ENCODE measurements at regions not wholly inside any gene's neighbourhood (a gene's known extent, or its start where the extent isn't known, plus 50 kb on each side); places are given as distances from the start of the nearest gene placed in this dataset.

DNA sequence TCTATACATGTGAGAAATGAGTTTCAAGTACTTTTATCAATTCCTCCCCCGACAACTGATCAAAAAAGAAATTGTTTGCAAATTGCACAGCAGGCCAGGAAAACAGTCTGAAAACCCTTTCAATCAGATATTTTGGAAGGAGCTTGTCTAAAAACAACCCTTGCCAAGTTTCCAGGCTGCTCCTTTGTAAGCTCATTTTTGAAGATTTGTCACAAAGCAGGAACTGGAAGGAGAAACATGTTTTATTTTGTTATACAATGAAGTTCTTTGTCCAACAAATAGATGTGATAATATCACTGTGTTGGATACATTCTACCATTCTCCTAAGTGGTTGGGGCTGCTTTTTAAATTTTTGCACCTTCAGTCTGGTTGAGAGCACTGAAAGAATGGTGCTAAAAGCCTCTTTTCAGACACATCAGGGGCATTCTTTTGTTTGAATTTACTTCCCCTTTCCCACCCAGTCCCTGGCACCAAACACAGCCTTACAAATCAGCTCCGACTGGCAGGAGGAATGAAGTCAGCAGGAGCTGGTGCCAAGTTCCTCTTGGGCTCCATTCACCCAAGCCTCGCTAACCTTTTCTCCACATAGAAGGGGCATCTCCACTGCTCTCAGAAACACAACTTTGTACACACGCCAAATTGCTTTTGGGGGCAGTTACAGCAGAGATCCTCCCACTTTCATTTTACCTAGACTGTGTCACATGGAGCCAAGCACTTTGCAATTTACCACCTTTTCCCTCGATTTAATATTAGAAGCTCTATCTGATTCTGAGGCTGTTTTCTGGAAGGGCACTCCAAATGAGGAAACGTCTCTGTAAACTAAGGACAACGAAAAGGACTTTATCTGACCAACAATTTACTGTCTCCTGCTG lies 88.0 kb downstream of the C1D start:
- DNase-seq (ENCODE audit: low spot score in 2 of 2) = no peak
- Mint-ChIP-seq H3K27ac (no peak overlapping the region), H3K36me3 (no peaks in the 10 kb centered on the region), H3K9me3 (no peaks in the 10 kb centered on the region)
- ATAC-seq = no peak

GRCh38 chr2:67977464-67977863 lies 85.3 kb downstream of the C1D start:
- no peak for ATAC-seq

GRCh38 chr2:67982956-67983355 lies 79.8 kb downstream of the C1D start:
- H3K27ac Mint-ChIP-seq = no peak overlapping the region
- H3K9me3 Mint-ChIP-seq = peaks cover 0 to 5% of the 10 kb centered on the region in 2 donors
- no peaks in the 10 kb centered on the region for H3K36me3 Mint-ChIP-seq
- ATAC-seq (no peak), DNase-seq (ENCODE audit: low spot score in 2 of 2) (no peak)

More at GRCh38 chr2:67977464-67977863, 85.3 kb downstream of the C1D start:
- Mint-ChIP-seq H3K36me3 (no peaks in the 10 kb centered on the region), H3K27ac (no peak overlapping the region), H3K9me3 (peaks cover 0 to 5% of the 10 kb centered on the region in 2 donors)
- no peak for DNase-seq (ENCODE audit: low spot score in 2 of 2)

DNA sequence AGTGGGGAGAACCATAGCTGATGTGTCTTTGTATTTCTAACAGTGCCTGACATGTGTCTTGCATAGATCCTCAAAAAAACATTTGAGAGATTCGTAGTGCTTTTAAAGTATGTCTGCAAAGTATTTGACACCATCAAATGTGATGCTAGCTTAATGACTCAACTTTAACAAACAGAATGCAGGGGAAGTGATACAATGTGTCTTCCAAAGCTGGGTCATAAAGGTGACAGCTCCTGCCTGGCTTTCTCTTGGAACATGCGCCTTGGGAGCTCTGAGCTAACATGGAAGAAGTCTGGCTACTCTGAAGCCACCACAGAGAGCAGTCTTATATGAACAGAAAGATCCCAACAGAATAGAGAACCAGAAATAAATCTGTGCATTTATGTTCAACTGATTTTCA lies 78.2 kb downstream of the C1D start:
- H3K27ac Mint-ChIP-seq = no peak overlapping the region
- no peaks in the 10 kb centered on the region for H3K36me3 Mint-ChIP-seq
- DNase-seq (ENCODE audit: low spot score in 2 of 2) = no peak
- no peak for ATAC-seq
- peaks cover 0 to 5% of the 10 kb centered on the region in 2 donors for H3K9me3 Mint-ChIP-seq

DNA sequence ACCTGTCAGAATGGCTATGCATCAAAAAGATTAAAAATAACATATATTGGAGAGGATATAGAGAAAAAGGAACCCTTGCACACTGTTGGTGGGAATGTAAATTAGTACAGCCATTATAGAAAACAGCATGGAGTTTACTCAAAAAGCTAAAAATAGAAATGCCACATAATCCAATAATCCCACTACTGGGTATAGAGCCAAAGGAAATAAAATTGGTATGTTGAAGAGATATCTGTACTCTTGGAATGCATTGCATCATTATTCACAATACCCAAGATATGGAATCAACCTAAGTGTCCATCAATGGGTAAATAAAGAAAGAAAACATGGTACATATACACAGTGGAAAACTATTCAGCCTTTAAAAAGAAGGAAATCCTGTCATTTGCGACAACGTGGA lies 77.2 kb downstream of the C1D start:
- DNase-seq (ENCODE audit: low spot score in 2 of 2) = no peak
- H3K9me3 Mint-ChIP-seq = peaks cover 0 to 5% of the 10 kb centered on the region in 2 donors
- H3K27ac Mint-ChIP-seq = no peak overlapping the region
- H3K36me3 Mint-ChIP-seq = no peaks in the 10 kb centered on the region
- no peak for ATAC-seq

GRCh38 chr2:67986258-67986657 lies 76.5 kb downstream of the C1D start:
- DNase-seq (ENCODE audit: low spot score in 2 of 2) (no peak), ATAC-seq (no peak)
- Mint-ChIP-seq H3K36me3 (no peaks in the 10 kb centered on the region), H3K9me3 (peaks cover 0 to 4% of the 10 kb centered on the region in 2 donors), H3K27ac (no peak overlapping the region)

Measured in activated naive CD4-positive, alpha-beta T cell treated with anti-CD3 and anti-CD28 coated beads, Interleukin-2, amount 50 U/mL, for 72 hours (primary cell).